ENCODE measurements at regions not wholly inside any gene's neighbourhood (a gene's known extent, or its start where the extent isn't known, plus 50 kb on each side); places are given as distances from the start of the nearest gene placed in this dataset.

- TF ChIP-seq SUZ12 (IDR thresholded peaks at IDR 0.05; ENCODE audit: extremely low read depth, insufficient read depth, insufficient read length) (no peak), YY1 (IDR thresholded peaks at IDR 0.05; ENCODE audit: insufficient read depth, insufficient read length) (no peak), ZNF274 (IDR thresholded peaks at IDR 0.05; ENCODE audit: low read depth, low read length) (no peak)
These were observed 276.7 kb upstream of the TBC1D5 start for GRCh38 chr3:18019161-18019495.
